DND-41 (cell line): ENCODE measurements at regions not wholly inside any gene's neighbourhood (a gene's known extent, or its start where the extent isn't known, plus 50 kb on each side); places are given as distances from the start of the nearest gene placed in this dataset.

Source experiments
- ATAC-seq: fragments of 200-7000 bp; cut with Tn5 transposase; 3 replicates; pipeline ENCODE4 v1.9.1; 2021; ENCODE audit warnings: low read depth; ENCODE audit not compliant: insufficient read depth
- DNase-seq: peaks from one replicate; pipeline ENCODE4 v3.0.0-alpha.2; 2020
- H2AFZ ChIP-seq: 2 replicates; pipeline ENCODE4 v1.6.0; 2012; ENCODE audit warnings: low read depth, low read length
- H3K27ac ChIP-seq: 2 replicates; pipeline ENCODE4 v1.5.1; 2012; ENCODE audit warnings: low read length, inconsistent platforms
- H3K27me3 ChIP-seq: fragments of 200-600 bp; sonication (generic); 2 replicates; pipeline ENCODE4 v1.6.0; 2012; ENCODE audit warnings: low read length, mild to moderate bottlenecking, inconsistent platforms; ENCODE audit not compliant: insufficient read depth, poor library complexity
- H3K36me3 ChIP-seq: 2 replicates; pipeline ENCODE4 v1.5.1; 2012; ENCODE audit warnings: low read length, inconsistent platforms; ENCODE audit not compliant: insufficient read depth
- H3K4me1 ChIP-seq: 2 replicates; pipeline ENCODE4 v1.5.1; 2012; ENCODE audit warnings: mild to moderate bottlenecking, low read length; ENCODE audit not compliant: insufficient read depth
- H3K4me2 ChIP-seq: 2 replicates; pipeline ENCODE4 v1.6.0; 2012; ENCODE audit warnings: mild to moderate bottlenecking, moderate library complexity, low read length, inconsistent platforms; ENCODE audit not compliant: insufficient read depth
- H3K4me3 ChIP-seq, 2 experiments: fragments of 200-600 bp in 1 of 2; shearing (Covaris generic) in 1 of 2; 2 replicates each; pipeline ENCODE4 v1.5.1; 2012 to 2016; ENCODE audit warnings: inconsistent platforms in 2 of 2, low read length in 2 of 2, mild to moderate bottlenecking in 2 of 2, low read depth in 1 of 2, moderate library complexity in 1 of 2
- H3K79me2 ChIP-seq: 2 replicates; pipeline ENCODE4 v1.6.0; 2012; ENCODE audit warnings: low read length, inconsistent platforms; ENCODE audit not compliant: insufficient read depth
- H3K9ac ChIP-seq: 2 replicates; pipeline ENCODE4 v1.6.0; 2012; ENCODE audit warnings: low read depth, mild to moderate bottlenecking, inconsistent platforms, low read length, moderate library complexity
- H3K9me3 ChIP-seq: 2 replicates; pipeline ENCODE4 v1.5.1; 2012; ENCODE audit warnings: low read length, moderate library complexity, mild to moderate bottlenecking, inconsistent platforms; ENCODE audit not compliant: insufficient read depth, severe bottlenecking
- H4K20me1 ChIP-seq: 2 replicates; pipeline ENCODE4 v1.6.0; 2012; ENCODE audit warnings: low read length; ENCODE audit not compliant: insufficient read depth
- CTCF ChIP-seq: IDR thresholded peaks from 2 replicates; pipeline ENCODE4 v1.5.1; 2012; ENCODE audit warnings: borderline replicate concordance, low read length, moderate library complexity, mild to moderate bottlenecking; ENCODE audit not compliant: poor library complexity, severe bottlenecking; ENCODE audit errors: extremely low read depth
- EZH2 ChIP-seq: IDR thresholded peaks from 3 replicates; pipeline ENCODE4 v1.6.1; 2012; ENCODE audit warnings: borderline replicate concordance, low read depth, mild to moderate bottlenecking, moderate library complexity, low read length, inconsistent platforms; ENCODE audit not compliant: severe bottlenecking

DNA sequence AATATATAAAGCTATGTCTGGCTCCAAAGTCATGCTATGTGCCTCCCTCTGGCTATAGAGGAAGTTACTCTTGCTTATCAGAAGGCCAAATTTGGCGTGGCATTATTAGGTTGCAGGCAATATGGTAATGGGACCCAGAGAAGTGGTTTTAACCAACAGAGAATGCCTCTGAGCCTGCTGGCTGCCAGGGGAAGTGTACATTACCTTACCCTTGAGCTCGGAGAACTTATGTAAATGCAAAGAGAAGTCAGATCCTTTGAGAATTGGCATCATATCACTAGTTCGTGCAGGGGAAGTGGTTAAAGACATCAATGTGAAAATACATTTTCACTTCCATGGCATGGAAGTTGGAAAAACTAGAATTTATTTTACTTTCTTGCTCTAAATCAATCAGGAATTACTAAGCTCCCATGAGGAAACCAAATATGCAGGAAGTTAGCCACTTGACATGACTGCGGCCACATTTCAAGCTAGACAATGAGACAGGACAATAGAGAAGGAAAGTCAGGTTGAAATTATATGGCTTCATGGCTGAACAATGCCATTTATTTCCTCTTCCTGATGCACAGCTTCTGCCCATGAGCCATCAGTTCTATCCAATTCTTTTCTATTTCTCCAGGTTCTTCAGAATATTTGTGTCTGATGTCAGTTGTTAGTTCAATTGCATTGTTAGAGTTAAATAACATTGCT lies 134.0 kb upstream of the PHACTR1 start:
- H3K36me3 ChIP-seq, result no peaks in the 10 kb centered on the region
- no peaks in the 10 kb centered on the region for H4K20me1 ChIP-seq
- no peak overlapping the region for H3K27ac ChIP-seq
- H3K4me3 ChIP-seq, result no peak overlapping the region
- H2AFZ ChIP-seq, result no peak overlapping the region
- TF ChIP-seq CTCF, result no peak
- no peak for TF ChIP-seq EZH2
- no peak overlapping the region for H3K4me2 ChIP-seq
- H3K4me1 ChIP-seq, result no peaks in the 10 kb centered on the region
- ATAC-seq (no peak), DNase-seq (no peak)
- no peak overlapping the region for H3K9ac ChIP-seq
- no peaks in the 10 kb centered on the region for H3K9me3 ChIP-seq
- H3K27me3 ChIP-seq, result no peaks in the 10 kb centered on the region
- H3K79me2 ChIP-seq, result no peaks in the 10 kb centered on the region

- ATAC-seq, result no peak
- Histone ChIP-seq H3K9ac (no peak overlapping the region), H3K4me3 (no peak overlapping the region), H3K79me2 (no peaks in the 10 kb centered on the region), H3K9me3 (no peaks in the 10 kb centered on the region), H2AFZ (no peak overlapping the region), H3K27ac (no peak overlapping the region), H3K27me3 (no peaks in the 10 kb centered on the region), H3K4me1 (no peaks in the 10 kb centered on the region), H3K4me2 (no peak overlapping the region), H3K36me3 (no peaks in the 10 kb centered on the region), H4K20me1 (no peaks in the 10 kb centered on the region)
- no peak for DNase-seq
- TF ChIP-seq CTCF (no peak), EZH2 (no peak)
These were observed 131.7 kb upstream of the PHACTR1 start for GRCh38 chr6:12584631-12585405.

DNA sequence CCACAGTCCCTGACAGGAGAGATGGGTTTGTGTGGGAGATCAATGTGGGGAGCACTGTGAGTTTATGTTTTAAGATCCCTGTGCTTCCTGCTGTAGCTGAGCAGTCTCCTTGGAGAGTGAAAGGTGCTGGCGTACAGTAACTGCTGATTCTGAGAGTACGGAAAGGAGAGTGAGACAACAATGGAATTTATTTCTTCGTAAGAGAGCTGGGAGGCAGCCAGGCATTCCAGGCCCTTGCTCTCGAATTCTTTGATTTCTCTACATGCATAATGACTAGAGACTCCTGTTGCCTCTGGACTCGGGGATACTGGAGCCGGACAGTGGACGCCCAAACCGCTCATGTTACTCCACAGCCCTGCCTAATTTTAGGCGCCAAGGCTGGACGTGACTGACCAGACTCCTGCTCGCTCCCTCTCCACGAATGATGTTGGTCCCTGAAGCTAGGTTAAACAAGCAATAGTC lies 131.0 kb upstream of the PHACTR1 start:
- DNase-seq (no peak), ATAC-seq (no peak)
- Histone ChIP-seq H3K4me3 (no peak overlapping the region), H3K36me3 (no peaks in the 10 kb centered on the region), H3K9me3 (no peaks in the 10 kb centered on the region), H4K20me1 (no peaks in the 10 kb centered on the region), H3K27me3 (no peaks in the 10 kb centered on the region), H2AFZ (no peak overlapping the region), H3K9ac (no peak overlapping the region), H3K4me2 (no peak overlapping the region), H3K27ac (no peak overlapping the region), H3K79me2 (no peaks in the 10 kb centered on the region), H3K4me1 (no peaks in the 10 kb centered on the region)
- no peak for TF ChIP-seq EZH2
- TF ChIP-seq CTCF, result no peak
